ENCODE measurements at regions not wholly inside any gene's neighbourhood (a gene's known extent, or its start where the extent isn't known, plus 50 kb on each side); places are given as distances from the start of the nearest gene placed in this dataset.
"Not testable (repeated sequence)": the region's sequence is repeated elsewhere in the genome, so short reads cannot be mapped to it uniquely, and the experiment has no call there.

DNA sequence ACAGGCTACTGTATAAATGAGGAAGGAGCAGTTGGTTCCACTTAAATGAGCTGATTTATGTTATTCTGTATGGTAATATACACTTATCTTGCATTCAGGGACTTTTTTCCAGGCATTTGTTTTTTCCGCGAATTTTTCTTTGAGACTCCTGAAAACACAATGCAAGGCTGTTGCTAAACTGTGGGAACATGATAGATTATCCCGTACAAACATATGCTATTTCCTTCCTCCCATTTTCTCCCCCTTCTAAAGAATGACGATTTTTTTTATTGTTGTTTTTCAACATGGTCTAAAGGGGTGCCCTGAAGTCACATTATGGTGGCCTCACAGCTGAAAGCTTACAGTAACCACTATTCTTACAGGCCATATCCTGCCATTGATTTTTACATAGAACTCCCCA lies 523.9 kb upstream of the NRP1 start:
- in situ Hi-C loops (cut with HindIII; ENCODE audit: low sequenced_read_pairs) = no loop called here
- DNase-seq (ENCODE audit: low read depth, low spot score) = no peak
- TF ChIP-seq, protein P1, sequence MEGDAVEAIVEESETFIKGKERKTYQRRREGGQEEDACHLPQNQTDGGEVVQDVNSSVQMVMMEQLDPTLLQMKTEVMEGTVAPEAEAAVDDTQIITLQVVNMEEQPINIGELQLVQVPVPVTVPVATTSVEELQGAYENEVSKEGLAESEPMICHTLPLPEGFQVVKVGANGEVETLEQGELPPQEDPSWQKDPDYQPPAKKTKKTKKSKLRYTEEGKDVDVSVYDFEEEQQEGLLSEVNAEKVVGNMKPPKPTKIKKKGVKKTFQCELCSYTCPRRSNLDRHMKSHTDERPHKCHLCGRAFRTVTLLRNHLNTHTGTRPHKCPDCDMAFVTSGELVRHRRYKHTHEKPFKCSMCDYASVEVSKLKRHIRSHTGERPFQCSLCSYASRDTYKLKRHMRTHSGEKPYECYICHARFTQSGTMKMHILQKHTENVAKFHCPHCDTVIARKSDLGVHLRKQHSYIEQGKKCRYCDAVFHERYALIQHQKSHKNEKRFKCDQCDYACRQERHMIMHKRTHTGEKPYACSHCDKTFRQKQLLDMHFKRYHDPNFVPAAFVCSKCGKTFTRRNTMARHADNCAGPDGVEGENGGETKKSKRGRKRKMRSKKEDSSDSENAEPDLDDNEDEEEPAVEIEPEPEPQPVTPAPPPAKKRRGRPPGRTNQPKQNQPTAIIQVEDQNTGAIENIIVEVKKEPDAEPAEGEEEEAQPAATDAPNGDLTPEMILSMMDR (IDR thresholded peaks at IDR 0.05; ENCODE audit: low read depth, low read length) = no peak

DNA sequence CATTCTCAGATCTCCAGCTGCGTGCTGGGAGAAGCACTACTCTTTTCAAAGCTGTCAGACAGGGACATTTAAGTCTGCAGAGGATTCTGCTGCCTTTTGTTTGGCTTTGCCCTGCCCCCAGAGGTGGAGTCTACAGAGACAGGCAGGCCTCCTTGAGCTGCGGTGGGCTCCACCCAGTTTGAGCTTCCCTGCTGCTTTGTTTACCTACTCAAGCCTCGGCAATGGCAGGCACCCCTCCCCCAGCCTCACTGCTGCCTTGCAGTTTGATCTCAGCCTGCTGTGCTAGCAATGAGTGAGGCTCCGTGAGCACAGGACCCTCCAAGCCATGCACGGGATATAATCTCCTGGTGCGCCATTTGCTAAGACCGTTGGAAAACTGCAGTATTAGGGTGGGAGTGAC lies 518.8 kb upstream of the NRP1 start:
- DNase-seq (ENCODE audit: low read depth, low spot score); in situ Hi-C loops (cut with HindIII; ENCODE audit: low sequenced_read_pairs); H3K4me3 ChIP-seq (ENCODE audit: low read depth, low read length): not testable (repeated sequence)

More for the DNA sequence above, 523.9 kb upstream of the NRP1 start:
- H3K4me3 ChIP-seq (ENCODE audit: low read depth, low read length) = no peak overlapping the region

DNA sequence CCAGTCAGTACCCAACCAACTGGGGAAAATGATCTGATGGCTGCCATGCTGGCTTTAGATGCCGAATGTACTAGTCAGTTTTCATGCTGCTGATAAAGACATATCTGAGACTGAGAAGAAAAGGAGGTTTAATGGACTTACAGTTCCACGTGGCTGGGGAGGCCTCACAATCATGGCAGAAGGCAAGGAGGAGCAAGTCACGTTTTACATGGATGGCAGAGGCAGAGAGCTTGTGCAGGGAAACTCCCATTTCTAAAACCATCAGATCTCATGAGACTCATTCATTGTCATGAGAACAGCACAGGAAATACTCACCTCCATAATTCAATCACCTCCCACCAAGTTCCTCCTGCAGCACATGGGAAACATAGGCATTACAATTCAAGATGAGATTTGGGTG lies 508.9 kb upstream of the NRP1 start:
- no peak overlapping the region for H3K4me3 ChIP-seq (ENCODE audit: low read depth, low read length)
- no peak for DNase-seq (ENCODE audit: low read depth, low spot score)
- in situ Hi-C loops (cut with HindIII; ENCODE audit: low sequenced_read_pairs) = no loop called here
- TF ChIP-seq, protein P1 (IDR thresholded peaks at IDR 0.05; ENCODE audit: low read depth, low read length) = no peak

DNA sequence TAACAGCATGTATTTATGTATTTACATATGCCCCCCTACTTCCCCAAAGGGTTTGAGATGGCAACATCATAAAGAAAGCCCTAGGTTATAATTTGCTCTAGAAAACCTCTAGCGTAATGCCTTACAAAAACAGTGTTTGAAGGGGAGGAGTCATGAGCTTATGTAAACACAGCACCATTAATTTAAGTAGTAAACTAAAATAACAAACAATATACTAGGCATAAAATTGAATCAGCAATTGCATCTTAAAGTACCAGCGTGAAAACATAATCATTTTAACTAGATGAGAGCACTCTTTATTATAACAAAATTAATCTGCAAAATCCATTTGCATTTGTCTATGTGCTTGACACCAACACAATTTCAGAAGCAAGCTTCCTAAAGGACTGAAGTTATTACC lies 507.2 kb upstream of the NRP1 start:
- DNase-seq (ENCODE audit: low read depth, low spot score) = no peak
- no peak overlapping the region for H3K4me3 ChIP-seq (ENCODE audit: low read depth, low read length)
- in situ Hi-C loops (cut with HindIII; ENCODE audit: low sequenced_read_pairs) = no loop called here
- TF ChIP-seq, protein P1 (IDR thresholded peaks at IDR 0.05; ENCODE audit: low read depth, low read length) = no peak

DNA sequence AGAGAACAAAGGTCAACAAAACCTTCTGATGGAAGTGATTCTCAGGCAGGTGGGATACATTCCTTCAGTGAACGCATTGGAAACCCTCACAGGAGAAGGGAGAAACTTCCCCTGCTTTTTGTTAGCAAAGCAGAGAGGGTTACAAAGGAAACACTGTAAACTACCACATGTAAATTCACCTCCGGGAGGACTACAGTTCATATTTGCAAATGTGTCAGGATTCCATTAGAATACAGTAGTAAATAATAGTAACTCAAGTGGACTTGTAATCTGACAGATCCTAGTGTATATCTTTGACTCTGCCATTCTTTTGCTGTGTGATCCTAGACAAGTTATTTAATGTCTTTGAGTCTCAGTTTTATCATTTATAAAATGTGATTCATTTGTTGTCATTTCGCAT lies 504.3 kb upstream of the NRP1 start:
- no peak overlapping the region for H3K4me3 ChIP-seq (ENCODE audit: low read depth, low read length)
- in situ Hi-C loops (cut with HindIII; ENCODE audit: low sequenced_read_pairs) = no loop called here
- no peak for DNase-seq (ENCODE audit: low read depth, low spot score)
- TF ChIP-seq, protein P1 (IDR thresholded peaks at IDR 0.05; ENCODE audit: low read depth, low read length) = no peak

DNA sequence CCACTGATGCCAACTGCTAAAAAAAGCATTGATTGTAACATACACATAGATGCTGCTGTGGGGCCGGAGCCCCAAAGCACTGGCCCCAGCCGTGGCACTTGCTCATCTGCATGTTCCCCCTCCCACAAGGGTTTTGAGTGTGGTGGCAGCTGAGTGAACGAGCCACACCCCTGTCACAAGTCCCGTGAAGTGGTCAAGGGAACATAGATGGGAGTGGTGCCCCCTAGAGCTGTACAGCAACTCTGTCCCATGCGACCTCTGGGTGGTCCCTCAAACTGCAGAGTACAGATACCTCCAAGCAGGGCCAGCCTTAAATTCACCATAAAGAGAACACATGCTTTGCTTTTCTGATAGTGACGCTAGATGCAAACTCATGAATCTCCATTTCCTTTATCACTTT lies 503.3 kb upstream of the NRP1 start:
- in situ Hi-C loops (cut with HindIII; ENCODE audit: low sequenced_read_pairs) = no loop called here
- no peak overlapping the region for H3K4me3 ChIP-seq (ENCODE audit: low read depth, low read length)
- no peak for DNase-seq (ENCODE audit: low read depth, low spot score)
- TF ChIP-seq, protein P1 (IDR thresholded peaks at IDR 0.05; ENCODE audit: low read depth, low read length) = no peak

DNA sequence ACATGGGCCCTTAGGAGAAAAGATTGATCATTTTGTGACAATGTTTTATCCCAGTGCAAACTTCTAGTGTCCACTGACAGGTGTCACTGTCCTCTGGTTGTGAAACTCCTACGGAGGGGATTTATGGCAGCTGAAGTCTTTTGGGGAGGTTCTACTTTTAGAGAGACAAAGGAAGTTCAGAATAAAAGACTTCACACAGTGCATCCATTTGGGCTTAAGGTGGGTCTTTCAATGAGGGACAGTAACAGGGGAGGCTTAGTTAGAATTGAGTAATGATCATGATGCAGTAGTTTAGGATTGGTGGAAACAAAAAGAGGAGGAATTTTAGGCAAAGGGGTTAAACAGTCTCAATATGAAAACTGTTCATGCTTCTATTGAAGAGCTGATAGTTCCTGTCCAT lies 501.1 kb upstream of the NRP1 start:
- H3K4me3 ChIP-seq (ENCODE audit: low read depth, low read length) = no peak overlapping the region
- in situ Hi-C loops (cut with HindIII; ENCODE audit: low sequenced_read_pairs) = no loop called here
- no peak for DNase-seq (ENCODE audit: low read depth, low spot score)
- TF ChIP-seq, protein P1 (IDR thresholded peaks at IDR 0.05; ENCODE audit: low read depth, low read length) = no peak

All from astrocyte of the spinal cord (primary cell).